Adrenal gland (tissue), 9 donors: ENCODE measurements at regions not wholly inside any gene's neighbourhood (a gene's known extent, or its start where the extent isn't known, plus 50 kb on each side); places are given as distances from the start of the nearest gene placed in this dataset.

Experiments used
- DNase-seq, 7 donors: peaks; one replicate each; pipeline ENCODE4 v3.0.0-alpha.2; 2019 to 2020
- H3K27ac ChIP-seq, 5 donors: fragments of 200-600 bp; sonication (generic) in 4 of 5; 1 replicate in 3 of 5; 2 replicates in 2 of 5; pipeline versions ENCODE4 v1.5.1 to v1.8.0; 2016 to 2020; ENCODE audit warnings: mild to moderate bottlenecking in 1 of 5
- H3K27me3 ChIP-seq: fragments of 200-600 bp; 2 replicates; pipeline ENCODE4 v1.8.0; 2021
- H3K36me3 ChIP-seq, 2 donors: fragments of 200-600 bp; replicated peaks in 1 of 2; 1 replicate in 1 of 2; 2 replicates in 1 of 2; pipeline versions ENCODE4 v1.5.1 to v1.8.0; 2018 to 2022
- H3K4me1 ChIP-seq, 2 donors: fragments of 200-600 bp; replicated peaks in 1 of 2; 1 replicate in 1 of 2; 2 replicates in 1 of 2; pipeline versions ENCODE4 v1.5.1 to v1.8.0; 2018 to 2021
- H3K4me3 ChIP-seq, 4 donors: fragments of 200-600 bp; sonication (generic) in 3 of 4; one replicate each; pipeline ENCODE4 v1.5.1; 2016 to 2018
- H3K9me3 ChIP-seq, 3 donors: fragments of 200-600 bp; sonication (generic) in 1 of 3; replicated peaks in 1 of 3; 1 replicate in 2 of 3; 2 replicates in 1 of 3; pipeline versions ENCODE4 v1.5.1 to v1.8.0; 2016 to 2021
- CTCF ChIP-seq, 6 experiments: fragments of 450-650 bp in 4 of 6; fragments of 200-600 bp in 2 of 6; sonication (generic) in 1 of 6; IDR thresholded peaks; 1 replicate in 5 of 6; 2 replicates in 1 of 6; pipeline versions ENCODE4 v1.5.1 to v1.8.0; 2016 to 2021; ENCODE audit warnings: antibody characterized with exemption in 6 of 6, mild to moderate bottlenecking in 2 of 6, moderate library complexity in 1 of 6
- POLR2A ChIP-seq, 2 donors: fragments of 450-650 bp; IDR thresholded peaks; one replicate each; pipeline ENCODE4 v1.6.1; 2017; ENCODE audit warnings: antibody characterized with exemption in 2 of 2, mild to moderate bottlenecking in 2 of 2, moderate library complexity in 1 of 2
- WGBS, 4 donors: extraction: QIAGEN DNeasy Blood & Tissue Kit in 2 of 4; methylation state at CpG; one replicate each; pipeline versions ENCODE4 v1.1.5 to v1.1.7; 2013 to 2017; 5-methylcytosine and 5-hydroxymethylcytosine counted together
- intact Hi-C, 2 donors: fragments of 100-400 bp; cut with DNase I; formaldehyde crosslinking; loops; one replicate each; pipeline versions ENCODE4 v1.14.1 to v1.15.0; 2022 to 2023
- donor health status: healthy with polysubstance abuse.
- donor health status: Bipolar disorder and iron deficiency.
- donor health status: DM: yes; HTN: yes; CAD: no.
- donor health status: DM: no; HTN: no; CAD: no.
- donor health status: DM: no; HTN: no; CAD: no.

DNA sequence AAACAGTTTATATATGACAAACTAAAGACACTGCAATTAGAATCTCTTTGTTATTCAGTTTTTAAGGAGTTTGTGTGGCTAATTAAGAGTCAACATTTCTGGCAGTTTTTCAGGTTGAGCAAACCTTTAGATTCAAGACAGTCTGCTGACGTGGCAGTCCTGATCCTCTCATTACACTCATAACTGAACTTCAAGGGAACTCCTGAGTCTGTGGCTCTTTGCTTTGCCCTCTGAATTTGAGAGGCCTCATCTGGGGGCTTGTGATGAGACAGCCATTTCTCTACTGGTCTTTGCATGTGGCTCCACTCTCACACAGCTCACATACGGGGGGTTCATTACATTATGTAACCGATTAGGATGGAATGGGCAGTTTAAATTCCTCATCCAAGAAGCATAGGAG, 182.9 kb upstream of the MEF2C start:
- Histone ChIP-seq H3K27ac (no peak overlapping the region), H3K9me3 (no peaks in the 10 kb centered on the region), H3K4me1 (no peaks in the 10 kb centered on the region), H3K4me3 (no peak overlapping the region), H3K27me3 (no peaks in the 10 kb centered on the region), H3K36me3 (no peaks in the 10 kb centered on the region)
- WGBS, 4 donors: 87 to 94% (median 90%) methylated on average over 3 of the region's 3 CpGs
- TF ChIP-seq CTCF (IDR thresholded peaks at IDR 0.05): no peak
- TF ChIP-seq POLR2A (IDR thresholded peaks at IDR 0.05): no peak
- intact Hi-C loops: no loop called here
- DNase-seq: no peak

- Histone ChIP-seq H3K9me3 (no peaks in the 10 kb centered on the region), H3K4me3 (no peak overlapping the region), H3K4me1 (no peaks in the 10 kb centered on the region), H3K27me3 (no peaks in the 10 kb centered on the region), H3K36me3 (no peaks in the 10 kb centered on the region), H3K27ac (no peak overlapping the region)
- intact Hi-C loops: no loop called here
- DNase-seq: no peak
- 83 to 87% (median 85%) methylated on average over 4 of the region's 4 CpGs for WGBS, 4 donors
- TF ChIP-seq POLR2A (IDR thresholded peaks at IDR 0.05) (no peak), CTCF (IDR thresholded peaks at IDR 0.05) (no peak)
These were observed 181.8 kb upstream of the MEF2C start for GRCh38 chr5:89064736-89065135.

DNA sequence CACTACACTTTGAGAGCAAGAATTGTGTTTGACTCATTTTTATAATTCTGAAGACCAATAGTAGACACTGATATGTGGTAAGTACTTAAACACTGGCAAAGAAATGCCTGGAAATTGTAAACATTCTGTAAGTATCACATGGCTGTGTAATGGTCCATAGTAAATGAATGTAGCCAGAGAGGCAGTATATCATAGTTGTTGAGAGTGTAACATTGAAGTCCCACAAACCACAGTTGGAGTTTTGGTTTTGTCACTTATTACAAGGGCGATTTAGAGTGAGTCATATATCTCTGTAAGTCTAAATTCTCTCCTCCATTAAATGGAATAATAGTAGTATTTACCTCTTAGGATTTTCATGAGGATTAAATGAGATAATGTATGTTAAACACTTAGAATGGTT, 181.1 kb upstream of the MEF2C start:
- no peak for DNase-seq
- Histone ChIP-seq H3K27ac (no peak overlapping the region), H3K4me3 (no peak overlapping the region), H3K9me3 (no peaks in the 10 kb centered on the region), H3K4me1 (no peaks in the 10 kb centered on the region), H3K36me3 (no peaks in the 10 kb centered on the region), H3K27me3 (no peaks in the 10 kb centered on the region)
- TF ChIP-seq CTCF (IDR thresholded peaks at IDR 0.05) (no peak), POLR2A (IDR thresholded peaks at IDR 0.05) (no peak)
- intact Hi-C loops: no loop called here
- WGBS, 4 donors: 70 to 84% (median 81%) methylated on average over 1 of the region's 1 CpG

DNA sequence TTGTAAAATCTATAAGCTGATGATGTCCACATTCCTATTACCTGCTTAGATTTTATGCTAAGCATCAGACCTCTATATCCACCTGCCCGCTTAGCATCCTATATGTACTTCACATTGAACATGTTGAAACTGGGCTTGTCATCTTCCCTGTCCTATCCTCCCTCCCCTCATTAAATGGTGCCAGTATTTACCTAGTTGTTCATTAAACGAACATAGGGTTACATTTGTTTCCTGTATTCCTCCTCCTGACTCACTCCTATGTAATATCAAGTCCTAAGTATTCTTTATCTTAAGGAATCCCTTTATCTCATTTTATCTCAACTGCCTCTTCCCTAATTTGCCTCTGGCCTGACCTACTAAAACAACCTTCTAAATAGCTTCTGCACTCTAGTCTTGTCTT, 177.8 kb upstream of the MEF2C start:
- Histone ChIP-seq H3K27ac (no peak overlapping the region), H3K9me3 (no peaks in the 10 kb centered on the region), H3K36me3 (no peaks in the 10 kb centered on the region), H3K27me3 (no peaks in the 10 kb centered on the region), H3K4me1 (no peaks in the 10 kb centered on the region), H3K4me3 (no peak overlapping the region)
- 76 to 86% (median 81%) methylated on average over 2 of the region's 2 CpGs for WGBS, 4 donors
- no peak for TF ChIP-seq POLR2A (IDR thresholded peaks at IDR 0.05)
- no peak for TF ChIP-seq CTCF (IDR thresholded peaks at IDR 0.05)
- no peak for DNase-seq
- intact Hi-C loops: no loop called here
